ENCODE measurements at regions not wholly inside any gene's neighbourhood (a gene's known extent, or its start where the extent isn't known, plus 50 kb on each side); places are given as distances from the start of the nearest gene placed in this dataset.

DNA sequence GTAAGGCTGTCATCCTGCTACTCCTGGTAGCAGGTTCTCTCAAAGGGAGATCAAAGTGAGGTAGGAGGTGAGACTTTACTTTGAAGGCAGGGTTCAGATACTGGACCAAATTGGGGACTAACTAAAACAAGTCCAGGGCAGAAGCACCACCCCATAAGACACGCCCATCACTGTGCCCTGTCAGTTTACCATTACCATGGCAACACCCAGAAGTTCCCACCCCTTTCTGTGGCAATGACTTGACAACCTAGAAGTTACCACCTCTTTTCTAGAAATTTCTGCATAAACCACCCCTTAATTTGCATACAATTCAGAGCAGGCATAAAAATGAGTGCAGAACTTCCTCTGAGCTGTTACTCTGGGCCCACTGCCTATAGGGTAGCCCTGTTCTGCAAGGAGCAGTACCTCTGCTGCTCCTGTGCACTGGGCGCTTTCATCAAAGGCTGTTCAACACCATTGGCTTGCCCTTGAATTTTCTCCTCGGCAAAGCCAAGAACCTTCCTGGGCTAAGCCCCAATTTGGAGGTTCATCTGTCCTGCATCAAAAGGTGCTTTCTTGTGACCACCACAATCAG lies 64.8 kb upstream of the MAX start:
- no peaks in the 10 kb centered on the region for H3K4me1 ChIP-seq (ENCODE audit: control insufficient read depth in 4 of 4, insufficient read depth in 4 of 4, low read length in 3 of 4)
- no peak for TF ChIP-seq TAF1 (conservative IDR thresholded peaks at IDR 0.05)
- no peak for TF ChIP-seq JUND (IDR thresholded peaks at IDR 0.05)
- TF ChIP-seq ZBTB33 (IDR thresholded peaks at IDR 0.05), result no peak
- peak; percentile 40 for DNase-seq (ENCODE audit: low spot score)
- H3K27me3 ChIP-seq (ENCODE audit: control insufficient read depth in 4 of 4, insufficient read depth in 4 of 4, low read length in 3 of 4), result peaks cover 0 to 9% (median 0%) of the 10 kb centered on the region in 4 donors
- H3K9ac ChIP-seq (ENCODE audit: low read depth in 1 of 2, low read length in 2 of 2), result no peak overlapping the region
- H3K9me3 ChIP-seq (ENCODE audit: control insufficient read depth in 4 of 4, low read length in 3 of 4), result no peaks in the 10 kb centered on the region
- H3K4me3 ChIP-seq (ENCODE audit: low read depth in 1 of 3, low read length in 3 of 3), result no peak overlapping the region
- H3K36me3 ChIP-seq (ENCODE audit: control insufficient read depth in 4 of 4, insufficient read depth in 3 of 4, low read depth in 1 of 4, low read length in 3 of 4), result no peaks in the 10 kb centered on the region
- H3K27ac ChIP-seq (ENCODE audit: low read depth in 1 of 2, low read length in 2 of 2), result no peak overlapping the region
- 92% methylated on average over 3 of the region's 3 CpGs for WGBS

DNA sequence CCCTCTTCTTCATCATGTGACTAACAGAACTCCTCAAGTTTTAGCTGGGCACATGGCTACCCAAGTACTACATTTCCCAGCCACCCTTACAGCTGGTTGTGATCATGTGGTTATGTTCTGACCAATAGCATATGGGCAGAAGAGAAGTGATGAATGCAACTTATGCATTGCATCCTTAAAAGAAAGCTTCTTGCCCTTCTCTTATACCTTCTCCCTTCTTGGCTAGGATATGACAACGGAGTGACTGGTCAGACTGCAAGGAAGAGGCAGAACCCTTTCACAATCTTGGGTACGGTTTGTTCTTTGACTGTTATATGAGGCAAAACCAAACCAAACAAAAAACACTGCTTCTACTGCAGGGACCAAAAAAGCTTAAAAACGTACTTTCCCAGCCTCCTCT lies 66.5 kb upstream of the MAX start:
- Histone ChIP-seq H3K4me1 (ENCODE audit: control insufficient read depth in 4 of 4, insufficient read depth in 4 of 4, low read length in 3 of 4) (no peaks in the 10 kb centered on the region), H3K36me3 (ENCODE audit: control insufficient read depth in 4 of 4, insufficient read depth in 3 of 4, low read depth in 1 of 4, low read length in 3 of 4) (no peaks in the 10 kb centered on the region), H3K9ac (ENCODE audit: low read depth in 1 of 2, low read length in 2 of 2) (no peak overlapping the region), H3K4me3 (ENCODE audit: low read depth in 1 of 3, low read length in 3 of 3) (no peak overlapping the region), H3K27me3 (ENCODE audit: control insufficient read depth in 4 of 4, insufficient read depth in 4 of 4, low read length in 3 of 4) (peaks cover 0 to 9% (median 0%) of the 10 kb centered on the region in 4 donors), H3K9me3 (ENCODE audit: control insufficient read depth in 4 of 4, low read length in 3 of 4) (no peaks in the 10 kb centered on the region), H3K27ac (ENCODE audit: low read depth in 1 of 2, low read length in 2 of 2) (no peak overlapping the region)
- DNase-seq (ENCODE audit: low spot score), result no peak
- 68% methylated on average over 3 of the region's 3 CpGs for WGBS
- no peak for TF ChIP-seq HNF4A (conservative IDR thresholded peaks at IDR 0.05)

DNA sequence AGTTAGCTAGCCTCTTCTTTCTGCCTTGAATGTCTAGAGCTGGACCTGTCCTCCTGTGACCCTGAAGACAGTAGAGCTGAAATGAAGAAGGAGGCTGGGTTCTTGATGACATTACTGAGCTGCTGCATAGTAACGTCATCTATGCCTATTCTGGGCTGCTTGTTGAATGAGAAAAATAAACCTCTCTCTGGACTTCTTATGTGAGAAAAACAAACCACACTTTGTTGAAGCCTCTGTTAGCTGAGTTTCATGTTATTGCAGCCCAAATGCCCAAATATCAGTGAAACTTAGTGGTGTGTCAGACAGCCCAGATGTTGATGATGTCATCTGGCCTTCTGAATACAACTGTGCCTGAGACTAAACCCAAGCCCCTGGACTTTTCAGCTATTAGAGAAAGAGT lies 67.0 kb upstream of the MAX start:
- Histone ChIP-seq H3K4me1 (ENCODE audit: control insufficient read depth in 4 of 4, insufficient read depth in 4 of 4, low read length in 3 of 4) (no peaks in the 10 kb centered on the region), H3K27ac (ENCODE audit: low read depth in 1 of 2, low read length in 2 of 2) (no peak overlapping the region), H3K4me3 (ENCODE audit: low read depth in 1 of 3, low read length in 3 of 3) (no peak overlapping the region), H3K9me3 (ENCODE audit: control insufficient read depth in 4 of 4, low read length in 3 of 4) (no peaks in the 10 kb centered on the region), H3K27me3 (ENCODE audit: control insufficient read depth in 4 of 4, insufficient read depth in 4 of 4, low read length in 3 of 4) (peaks cover 0 to 9% (median 0%) of the 10 kb centered on the region in 4 donors), H3K36me3 (ENCODE audit: control insufficient read depth in 4 of 4, insufficient read depth in 3 of 4, low read depth in 1 of 4, low read length in 3 of 4) (no peaks in the 10 kb centered on the region), H3K9ac (ENCODE audit: low read depth in 1 of 2, low read length in 2 of 2) (no peak overlapping the region)
- DNase-seq (ENCODE audit: low spot score), result no peak
- TF ChIP-seq MAX (IDR thresholded peaks at IDR 0.05), result no peak
- no peak for TF ChIP-seq RAD21 (IDR thresholded peaks at IDR 0.05)
- WGBS, result 69% methylated on average over 1 of the region's 1 CpG

- DNase-seq (ENCODE audit: low spot score), result no peak
- Histone ChIP-seq H3K27ac (ENCODE audit: low read depth in 1 of 2, low read length in 2 of 2) (no peak overlapping the region), H3K36me3 (ENCODE audit: control insufficient read depth in 4 of 4, insufficient read depth in 3 of 4, low read depth in 1 of 4, low read length in 3 of 4) (no peaks in the 10 kb centered on the region), H3K4me3 (ENCODE audit: low read depth in 1 of 3, low read length in 3 of 3) (no peak overlapping the region), H3K9ac (ENCODE audit: low read depth in 1 of 2, low read length in 2 of 2) (no peak overlapping the region), H3K9me3 (ENCODE audit: control insufficient read depth in 4 of 4, low read length in 3 of 4) (no peaks in the 10 kb centered on the region), H3K4me1 (ENCODE audit: control insufficient read depth in 4 of 4, insufficient read depth in 4 of 4, low read length in 3 of 4) (no peaks in the 10 kb centered on the region), H3K27me3 (ENCODE audit: control insufficient read depth in 4 of 4, insufficient read depth in 4 of 4, low read length in 3 of 4) (peaks cover 0 to 9% (median 0%) of the 10 kb centered on the region in 4 donors)
- 67% methylated on average over 7 of the region's 7 CpGs for WGBS
- TF ChIP-seq FOXA2 (IDR thresholded peaks at IDR 0.05), result no peak
Measured at GRCh38 chr14:65170318-65170717, 68.0 kb upstream of the MAX start.
